CD4-positive, alpha-beta T cell treated with Interferon gamma for 1 hour (primary cell): ENCODE measurements at regions not wholly inside any gene's neighbourhood (a gene's known extent, or its start where the extent isn't known, plus 50 kb on each side); places are given as distances from the start of the nearest gene placed in this dataset.
"Not testable (repeated sequence)": the region's sequence is repeated elsewhere in the genome, so short reads cannot be mapped to it uniquely, and the experiment has no call there.

Experiments used
- DNase-seq: peaks from one replicate; pipeline ENCODE4 v3.0.0-alpha.2; 2020

- DNase-seq = no peak
Measured at GRCh38 chr1:178607718-178608408, 95.0 kb downstream of the TEX35 start.

GRCh38 chr1:178609015-178609414, 96.1 kb downstream of the TEX35 start:
- no peak for DNase-seq

DNA sequence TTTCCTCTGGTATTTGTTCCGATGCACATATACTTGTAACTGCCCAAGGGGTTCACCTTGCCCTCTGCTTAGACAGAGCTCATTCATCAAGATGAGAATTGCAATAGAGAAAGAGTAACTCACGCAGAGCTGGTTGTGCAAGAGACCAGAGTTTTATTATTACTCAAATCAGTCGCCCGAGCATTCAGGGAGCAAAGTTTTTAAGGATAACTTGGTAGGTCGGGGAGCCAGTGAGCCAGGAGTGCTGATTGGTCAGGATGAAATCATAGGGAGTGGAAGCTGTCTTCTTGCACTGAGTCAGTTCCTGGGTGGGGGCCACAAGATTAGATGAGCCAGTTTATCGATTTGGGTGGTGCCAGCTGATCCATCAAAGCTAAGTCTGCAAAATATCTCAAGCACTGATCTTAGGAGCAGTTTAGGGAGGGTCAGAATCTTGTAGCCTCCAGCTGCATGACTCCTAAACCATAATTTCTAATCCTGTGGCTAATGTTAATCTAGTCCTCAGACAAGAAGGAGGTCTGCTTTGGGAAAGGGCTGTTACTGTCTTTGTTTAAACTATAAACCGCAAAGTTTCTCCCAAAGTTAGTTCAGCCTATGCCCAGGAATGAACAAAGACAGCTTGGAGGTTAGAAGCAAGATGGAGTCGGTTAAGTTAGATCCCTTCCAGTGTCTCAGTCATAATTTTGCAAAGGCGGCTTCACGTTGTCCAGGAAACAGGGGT, 97.9 kb downstream of the TEX35 start:
- DNase-seq = not testable (repeated sequence)

- no peak for DNase-seq
Measured at GRCh38 chr1:178612261-178612660, 99.4 kb downstream of the TEX35 start.

DNA sequence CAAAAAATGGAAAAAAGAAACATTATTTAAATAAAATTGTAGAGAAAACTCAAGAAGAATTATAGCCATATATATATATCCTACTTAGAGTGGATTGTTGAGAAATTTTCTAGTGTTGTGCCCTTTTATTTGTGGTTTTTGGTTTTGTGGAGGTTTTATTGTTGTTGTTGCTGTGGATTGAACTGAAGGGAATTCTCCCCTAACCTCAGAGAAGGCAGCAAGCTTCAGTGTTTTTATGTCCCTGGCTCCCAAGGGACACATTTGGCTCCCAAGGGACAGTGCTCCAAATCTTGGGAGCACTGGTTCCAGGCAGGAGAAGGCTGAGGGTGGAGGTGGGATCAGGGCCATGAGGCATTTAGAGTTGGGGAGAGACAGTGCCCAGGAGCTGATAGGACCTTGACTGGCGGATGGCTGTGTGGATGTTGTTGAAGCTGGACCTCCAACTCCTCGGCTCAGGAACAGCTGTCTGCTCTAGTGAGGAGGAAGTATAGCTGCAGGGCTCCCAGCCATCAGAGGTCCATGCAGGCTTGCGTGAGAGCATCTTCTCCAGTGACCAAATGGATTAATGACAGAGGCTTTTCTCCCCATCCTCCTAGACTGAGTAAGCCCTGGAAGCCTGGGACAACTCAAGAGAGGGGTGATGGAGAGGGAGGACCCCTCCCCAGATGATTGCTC, 100.5 kb downstream of the TEX35 start:
- DNase-seq = no peak

DNA sequence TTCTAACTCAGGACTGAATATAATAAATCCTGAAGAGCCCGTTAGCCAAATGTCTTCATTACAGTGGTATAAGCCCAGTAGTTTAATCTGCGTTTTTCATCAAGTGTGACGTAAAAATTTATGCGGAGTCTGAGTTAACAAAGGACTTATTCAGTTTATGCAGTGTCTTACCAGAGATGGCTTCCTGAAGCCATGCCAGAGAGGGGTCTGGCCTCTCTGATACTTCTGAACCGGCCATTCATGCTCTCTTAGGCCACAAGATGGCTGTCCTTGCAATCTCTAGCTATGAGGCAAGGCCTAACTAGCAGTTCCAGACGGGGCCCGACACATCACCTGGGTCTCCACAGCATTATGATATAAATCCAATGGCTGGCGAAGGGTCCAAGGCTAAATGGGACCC, 101.4 kb downstream of the TEX35 start:
- no peak for DNase-seq

DNA sequence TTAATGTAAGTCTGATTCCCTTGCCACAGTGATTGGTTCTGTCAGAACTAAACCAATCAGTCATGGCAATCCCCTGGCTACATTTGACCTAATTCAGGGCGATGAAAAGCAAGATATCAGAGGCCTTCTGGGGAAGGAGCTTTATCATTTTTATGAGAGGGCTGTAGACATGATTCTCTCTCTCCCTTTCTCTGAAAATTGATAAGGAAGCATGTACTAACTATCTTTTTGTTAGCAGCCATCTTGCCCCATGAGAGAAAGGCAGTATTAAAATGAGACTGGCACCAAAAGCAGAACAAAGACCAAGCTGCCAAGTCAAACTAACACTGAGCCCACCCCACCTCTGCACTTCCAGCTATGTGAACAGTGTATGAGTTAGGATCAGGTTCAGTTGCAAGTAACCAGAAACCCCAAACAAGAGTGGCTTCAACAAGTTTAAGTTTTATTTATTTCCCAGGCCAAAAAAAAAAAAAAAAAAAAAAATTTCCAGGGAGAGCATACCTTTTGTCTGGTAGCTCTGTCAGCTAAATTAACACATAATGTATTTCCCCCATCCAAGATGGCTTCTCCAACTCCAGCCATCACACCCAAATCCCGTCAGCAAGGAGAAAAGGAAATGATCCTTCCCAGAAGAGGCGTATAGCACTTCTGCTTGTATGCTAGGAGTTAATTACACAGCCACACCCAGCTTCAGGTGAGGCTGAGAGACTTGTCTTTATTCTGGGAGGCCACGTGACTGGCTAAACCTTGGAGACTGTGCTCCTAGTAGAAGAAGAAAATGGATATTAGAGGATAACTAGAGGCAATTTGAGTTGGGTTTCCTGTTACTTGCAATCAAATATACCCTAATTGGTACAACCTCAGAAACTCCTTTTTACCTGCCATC, 105.8 kb upstream of the RALGPS2 start:
- DNase-seq = no peak

- DNase-seq = no peak
Measured at GRCh38 chr1:178620584-178621475, 104.2 kb upstream of the RALGPS2 start.

GRCh38 chr1:178621822-178622221, 103.2 kb upstream of the RALGPS2 start:
- no peak for DNase-seq

- no peak for DNase-seq
Measured at GRCh38 chr1:178625695-178626094, 99.3 kb upstream of the RALGPS2 start.

GRCh38 chr1:178627037-178627436, 98.0 kb upstream of the RALGPS2 start:
- no peak for DNase-seq

DNA sequence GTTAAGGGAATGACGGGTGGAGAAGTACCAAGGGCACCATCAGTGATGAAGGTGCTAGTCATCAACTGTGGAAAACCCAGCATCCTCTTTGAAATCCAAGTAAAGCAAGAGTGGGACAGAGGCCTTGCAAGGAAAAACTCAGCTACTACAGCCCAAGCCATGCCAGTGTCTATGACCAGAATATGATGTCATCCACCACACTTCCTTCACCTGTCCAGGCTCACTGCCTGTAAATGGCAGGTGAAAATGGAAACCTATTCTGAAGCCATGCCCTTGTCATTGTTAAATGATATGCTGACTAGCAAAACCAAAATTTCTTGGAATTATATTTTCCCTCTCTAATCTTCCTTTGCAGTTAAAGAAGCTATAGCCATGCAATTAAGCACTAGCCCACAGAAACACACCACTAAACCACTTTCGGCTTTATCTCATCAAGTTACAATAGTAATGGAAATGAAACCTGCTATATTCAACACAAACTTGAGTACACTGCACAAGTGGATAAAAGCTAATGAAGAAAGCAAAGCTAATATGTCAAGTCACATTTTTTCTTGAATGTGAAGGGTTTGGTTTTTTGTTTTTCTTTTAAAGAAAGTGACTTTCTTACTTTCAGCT, 96.3 kb upstream of the RALGPS2 start:
- DNase-seq = no peak

- DNase-seq = no peak
Measured at GRCh38 chr1:178629252-178630154, 95.5 kb upstream of the RALGPS2 start.

- no peak for DNase-seq
Measured at GRCh38 chr1:178630417-178630816, 94.6 kb upstream of the RALGPS2 start.

DNA sequence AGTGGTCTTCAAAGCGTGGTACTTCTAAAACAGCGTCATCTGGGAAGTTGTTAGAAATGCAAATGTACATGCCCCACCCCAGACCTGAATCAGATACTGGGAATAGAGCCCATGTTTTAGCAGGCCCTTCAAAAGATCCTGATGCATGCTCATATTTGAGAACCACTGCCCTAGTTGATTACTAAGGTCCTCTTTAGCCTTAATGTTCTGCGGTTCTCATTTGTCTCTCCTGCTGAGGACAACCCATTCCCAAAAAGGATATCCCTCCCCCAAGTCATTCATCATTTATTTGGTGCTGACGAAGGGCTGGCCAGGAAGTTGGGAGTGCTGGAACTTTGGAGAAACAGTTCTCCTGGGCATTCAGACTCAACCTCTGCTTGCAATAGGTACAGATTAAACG, 92.4 kb upstream of the RALGPS2 start:
- no peak for DNase-seq

DNA sequence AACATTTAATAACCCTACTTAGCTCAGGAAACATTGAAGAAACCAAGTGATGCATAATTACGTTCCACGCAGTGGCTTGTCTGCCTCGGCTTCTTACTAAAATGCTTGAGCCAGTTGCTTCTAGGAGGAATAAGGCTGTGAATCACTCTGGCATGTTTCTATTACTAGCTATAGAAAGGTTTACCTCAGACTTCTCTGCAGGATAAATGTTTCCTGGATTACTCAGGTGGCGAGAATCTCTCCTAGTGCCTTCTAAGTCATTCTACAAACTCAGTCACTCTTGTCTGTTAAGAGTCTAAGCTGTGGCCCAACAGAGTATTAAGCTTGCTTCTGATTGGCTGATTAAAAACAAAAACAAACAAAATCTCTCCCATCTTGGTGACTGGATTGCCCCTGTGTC, 92.0 kb upstream of the RALGPS2 start:
- DNase-seq = no peak

- no peak for DNase-seq
Measured at GRCh38 chr1:178634445-178634844, 90.6 kb upstream of the RALGPS2 start.

DNA sequence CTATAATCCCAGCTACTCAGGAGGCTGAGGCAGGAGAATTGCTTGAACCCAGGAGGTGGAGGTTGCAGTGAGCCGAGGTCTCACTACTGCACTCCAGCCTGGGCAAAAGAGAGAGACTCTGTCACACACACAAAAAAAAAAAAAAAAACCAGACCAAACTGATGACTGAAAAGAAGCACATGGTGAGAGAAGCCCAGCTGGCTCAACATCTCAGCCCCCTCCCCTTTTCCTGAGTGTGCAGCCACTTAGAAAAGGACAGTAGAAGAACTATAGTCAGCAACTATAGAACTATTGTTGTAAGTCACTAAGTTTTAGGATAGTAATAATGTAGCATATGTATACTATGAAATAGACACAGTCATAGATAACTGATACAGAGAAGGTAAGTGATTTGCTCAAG, 87.2 kb upstream of the RALGPS2 start:
- DNase-seq = no peak

DNA sequence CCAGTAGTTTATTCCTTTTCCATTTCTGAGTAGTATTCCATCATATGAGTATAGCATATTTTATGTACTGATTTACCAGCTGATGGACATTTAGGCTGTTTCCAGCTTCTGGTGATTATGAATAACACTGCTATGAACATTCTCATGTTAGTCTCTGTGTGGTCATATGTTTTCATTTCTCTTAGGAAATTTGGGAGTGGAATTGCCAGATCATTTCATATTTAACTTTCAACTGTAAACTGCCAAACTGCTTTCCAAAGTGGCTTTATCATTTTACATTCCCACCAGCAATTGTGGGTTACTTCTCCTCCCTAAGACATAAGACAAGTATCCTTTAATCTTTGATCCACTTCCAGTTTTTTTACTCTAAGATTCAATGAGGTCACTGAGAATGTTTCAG, 85.7 kb upstream of the RALGPS2 start:
- DNase-seq = no peak

- DNase-seq = no peak
Measured at GRCh38 chr1:178642282-178642681, 82.8 kb upstream of the RALGPS2 start.
